Mucosa of stomach (tissue), 1 donor: ENCODE measurements at regions not wholly inside any gene's neighbourhood (a gene's known extent, or its start where the extent isn't known, plus 50 kb on each side); places are given as distances from the start of the nearest gene placed in this dataset.

Source experiments
- H3K27me3 ChIP-seq: one replicate; pipeline ENCODE4 v1.7.0; 2013; ENCODE audit warnings: mild to moderate bottlenecking, low read length; ENCODE audit not compliant: control insufficient read depth, insufficient read depth
- H3K36me3 ChIP-seq: one replicate; pipeline ENCODE4 v1.7.0; 2013; ENCODE audit warnings: low read length; ENCODE audit not compliant: control insufficient read depth, insufficient read depth
- H3K4me1 ChIP-seq: one replicate; pipeline ENCODE4 v1.7.0; 2013; ENCODE audit warnings: mild to moderate bottlenecking, low read length; ENCODE audit not compliant: control insufficient read depth, insufficient read depth
- H3K4me3 ChIP-seq: one replicate; pipeline ENCODE4 v1.7.0; 2013; ENCODE audit warnings: low read length
- H3K9ac ChIP-seq: one replicate; pipeline ENCODE4 v1.7.0; 2013; ENCODE audit warnings: mild to moderate bottlenecking, low read length, moderate library complexity
- H3K9me3 ChIP-seq: one replicate; pipeline ENCODE4 v1.7.0; 2013; ENCODE audit warnings: mild to moderate bottlenecking, low read length, moderate library complexity; ENCODE audit not compliant: control insufficient read depth
- donor health status: Pancreatic carcinoma.

GRCh38 chr3:181267312-181267711, 277.8 kb upstream of the DNAJC19 start:
- H3K4me3 ChIP-seq: no peak overlapping the region
- H3K9ac ChIP-seq: no peak overlapping the region
- H3K4me1 ChIP-seq: no peaks in the 10 kb centered on the region
- no peaks in the 10 kb centered on the region for H3K9me3 ChIP-seq
- no peaks in the 10 kb centered on the region for H3K36me3 ChIP-seq
- no peaks in the 10 kb centered on the region for H3K27me3 ChIP-seq

GRCh38 chr3:181265750-181266333, 276.3 kb upstream of the DNAJC19 start:
- H3K9me3 ChIP-seq: no peaks in the 10 kb centered on the region
- no peaks in the 10 kb centered on the region for H3K36me3 ChIP-seq
- H3K9ac ChIP-seq: no peak overlapping the region
- no peak overlapping the region for H3K4me3 ChIP-seq
- H3K27me3 ChIP-seq: no peaks in the 10 kb centered on the region
- no peaks in the 10 kb centered on the region for H3K4me1 ChIP-seq

- Histone ChIP-seq H3K36me3 (no peaks in the 10 kb centered on the region), H3K9me3 (no peaks in the 10 kb centered on the region), H3K27me3 (no peaks in the 10 kb centered on the region), H3K4me1 (no peaks in the 10 kb centered on the region), H3K9ac (no peak overlapping the region), H3K4me3 (no peak overlapping the region)
Observed at GRCh38 chr3:181264486-181264885, 274.9 kb upstream of the DNAJC19 start.

GRCh38 chr3:181253796-181254195, 264.3 kb upstream of the DNAJC19 start:
- H3K9ac ChIP-seq: no peak overlapping the region
- no peaks in the 10 kb centered on the region for H3K9me3 ChIP-seq
- no peaks in the 10 kb centered on the region for H3K4me1 ChIP-seq
- H3K4me3 ChIP-seq: no peak overlapping the region
- H3K27me3 ChIP-seq: no peaks in the 10 kb centered on the region
- no peaks in the 10 kb centered on the region for H3K36me3 ChIP-seq

GRCh38 chr3:181252631-181253030, 263.1 kb upstream of the DNAJC19 start:
- no peaks in the 10 kb centered on the region for H3K27me3 ChIP-seq
- no peaks in the 10 kb centered on the region for H3K4me1 ChIP-seq
- no peak overlapping the region for H3K4me3 ChIP-seq
- no peaks in the 10 kb centered on the region for H3K9me3 ChIP-seq
- no peak overlapping the region for H3K9ac ChIP-seq
- H3K36me3 ChIP-seq: no peaks in the 10 kb centered on the region

GRCh38 chr3:181250714-181251113, 261.2 kb upstream of the DNAJC19 start:
- H3K9ac ChIP-seq: no peak overlapping the region

GRCh38 chr3:181239441-181239840, 249.9 kb upstream of the DNAJC19 start:
- no peaks in the 10 kb centered on the region for H3K36me3 ChIP-seq
- H3K27me3 ChIP-seq: no peaks in the 10 kb centered on the region
- H3K9ac ChIP-seq: no peak overlapping the region
- H3K4me3 ChIP-seq: no peak overlapping the region
- no peaks in the 10 kb centered on the region for H3K9me3 ChIP-seq
- no peaks in the 10 kb centered on the region for H3K4me1 ChIP-seq

More at GRCh38 chr3:181250714-181251113, 261.2 kb upstream of the DNAJC19 start:
- no peaks in the 10 kb centered on the region for H3K36me3 ChIP-seq
- H3K9me3 ChIP-seq: no peaks in the 10 kb centered on the region
- H3K4me1 ChIP-seq: no peaks in the 10 kb centered on the region
- H3K27me3 ChIP-seq: no peaks in the 10 kb centered on the region
- H3K4me3 ChIP-seq: no peak overlapping the region

- H3K9ac ChIP-seq: no peak overlapping the region
- no peaks in the 10 kb centered on the region for H3K36me3 ChIP-seq
- no peak overlapping the region for H3K4me3 ChIP-seq
- H3K27me3 ChIP-seq: no peaks in the 10 kb centered on the region
- no peaks in the 10 kb centered on the region for H3K9me3 ChIP-seq
- no peaks in the 10 kb centered on the region for H3K4me1 ChIP-seq
Observed at GRCh38 chr3:181230258-181230657, 240.7 kb upstream of the DNAJC19 start.

- no peaks in the 10 kb centered on the region for H3K27me3 ChIP-seq
- no peaks in the 10 kb centered on the region for H3K9me3 ChIP-seq
- no peak overlapping the region for H3K9ac ChIP-seq
- H3K4me1 ChIP-seq: no peaks in the 10 kb centered on the region
- no peaks in the 10 kb centered on the region for H3K36me3 ChIP-seq
- H3K4me3 ChIP-seq: no peak overlapping the region
Observed at GRCh38 chr3:181213347-181213746, 223.8 kb upstream of the DNAJC19 start.

- Histone ChIP-seq H3K4me3 (no peak overlapping the region), H3K4me1 (no peaks in the 10 kb centered on the region), H3K27me3 (no peaks in the 10 kb centered on the region), H3K9me3 (no peaks in the 10 kb centered on the region), H3K36me3 (no peaks in the 10 kb centered on the region), H3K9ac (no peak overlapping the region)
Observed at GRCh38 chr3:181212271-181212670, 222.7 kb upstream of the DNAJC19 start.

GRCh38 chr3:181210275-181210674, 220.7 kb upstream of the DNAJC19 start:
- no peaks in the 10 kb centered on the region for H3K4me1 ChIP-seq
- H3K4me3 ChIP-seq: no peak overlapping the region
- H3K27me3 ChIP-seq: no peaks in the 10 kb centered on the region
- no peaks in the 10 kb centered on the region for H3K9me3 ChIP-seq
- H3K36me3 ChIP-seq: no peaks in the 10 kb centered on the region
- no peak overlapping the region for H3K9ac ChIP-seq

- Histone ChIP-seq H3K4me3 (no peak overlapping the region), H3K9ac (no peak overlapping the region), H3K9me3 (no peaks in the 10 kb centered on the region), H3K36me3 (no peaks in the 10 kb centered on the region), H3K4me1 (no peaks in the 10 kb centered on the region), H3K27me3 (no peaks in the 10 kb centered on the region)
Observed at GRCh38 chr3:181189556-181189955, 200.0 kb upstream of the DNAJC19 start.

- Histone ChIP-seq H3K36me3 (no peaks in the 10 kb centered on the region), H3K4me1 (no peaks in the 10 kb centered on the region), H3K9me3 (no peaks in the 10 kb centered on the region), H3K4me3 (no peak overlapping the region), H3K27me3 (no peaks in the 10 kb centered on the region), H3K9ac (no peak overlapping the region)
Observed at GRCh38 chr3:181183764-181184163, 194.2 kb upstream of the DNAJC19 start.
